Smooth muscle cell (in vitro differentiated cells): ENCODE measurements at regions not wholly inside any gene's neighbourhood (a gene's known extent, or its start where the extent isn't known, plus 50 kb on each side); places are given as distances from the start of the nearest gene placed in this dataset.

Source experiments
- DNase-seq: peaks from one replicate; lab custom pipeline; 2025; ENCODE audit not compliant: unreplicated experiment; lab: John Stamatoyannopoulos, UW
- H2AFZ ChIP-seq: fragments of 200-600 bp; sonication (generic); 2 replicates; pipeline ENCODE4 v1.6.0; 2016; ENCODE audit warnings: antibody characterized with exemption, low read depth, mild to moderate bottlenecking
- H3F3A ChIP-seq: fragments of 200-600 bp; sonication (generic); 2 replicates; pipeline ENCODE4 v1.6.0; 2017; ENCODE audit warnings: antibody characterized with exemption, low read depth
- H3K27ac ChIP-seq: fragments of 200-600 bp; sonication (generic); 2 replicates; pipeline ENCODE4 v1.5.1; 2016; ENCODE audit warnings: low read depth, mild to moderate bottlenecking
- H3K27me3 ChIP-seq: fragments of 200-600 bp; sonication (generic); 2 replicates; pipeline ENCODE4 v1.6.1; 2016; ENCODE audit warnings: low read depth, mild to moderate bottlenecking
- H3K36me3 ChIP-seq: fragments of 200-600 bp; sonication (generic); 2 replicates; pipeline ENCODE4 v1.5.1; 2016; ENCODE audit warnings: low read depth
- H3K4me1 ChIP-seq: fragments of 200-600 bp; sonication (generic); 2 replicates; pipeline ENCODE4 v1.5.1; 2016; ENCODE audit warnings: low read depth
- H3K4me2 ChIP-seq: fragments of 200-600 bp; sonication (generic); 2 replicates; pipeline ENCODE4 v1.6.0; 2016; ENCODE audit warnings: mild to moderate bottlenecking
- H3K4me3 ChIP-seq: fragments of 200-600 bp; sonication (generic); 2 replicates; pipeline ENCODE4 v1.5.1; 2016; ENCODE audit warnings: mild to moderate bottlenecking
- H3K79me2 ChIP-seq: fragments of 200-600 bp; sonication (generic); 2 replicates; pipeline ENCODE4 v1.6.0; 2016; ENCODE audit warnings: low read depth, mild to moderate bottlenecking
- H3K9ac ChIP-seq: fragments of 200-600 bp; sonication (generic); 2 replicates; pipeline ENCODE4 v1.6.0; 2016; ENCODE audit warnings: low read depth
- H3K9me3 ChIP-seq: fragments of 200-600 bp; sonication (generic); replicated peaks from 2 replicates; pipeline ENCODE4 v1.5.1; 2016; ENCODE audit warnings: low read depth
- H4K20me1 ChIP-seq: fragments of 200-600 bp; sonication (generic); 2 replicates; pipeline ENCODE4 v1.6.0; 2016; ENCODE audit warnings: low read depth
- CTCF ChIP-seq: fragments of 200-600 bp; sonication (generic); IDR thresholded peaks from 2 replicates; pipeline ENCODE4 v1.5.1; 2017; ENCODE audit warnings: borderline replicate concordance, mild to moderate bottlenecking, antibody characterized with exemption; ENCODE audit not compliant: insufficient read depth, poor library complexity, severe bottlenecking
- WGBS: methylation state at CpG from one replicate; pipeline ENCODE4 v1.1.7; 2016; ENCODE audit warnings: low lambda C conversion rate; 5-methylcytosine and 5-hydroxymethylcytosine counted together

GRCh38 chr22:48300877-48301276, 1526.8 kb downstream of the BRD1 start:
- Histone ChIP-seq H2AFZ (no peak overlapping the region), H4K20me1 (no peaks in the 10 kb centered on the region), H3K36me3 (no peaks in the 10 kb centered on the region), H3F3A (no peaks in the 10 kb centered on the region), H3K27ac (no peak overlapping the region), H3K79me2 (no peaks in the 10 kb centered on the region), H3K9me3 (no peaks in the 10 kb centered on the region), H3K4me2 (no peak overlapping the region), H3K9ac (no peak overlapping the region), H3K4me3 (no peak overlapping the region), H3K27me3 (no peaks in the 10 kb centered on the region), H3K4me1 (no peaks in the 10 kb centered on the region)
- DNase-seq: no peak
- TF ChIP-seq CTCF: no peak
- WGBS: 94% methylated on average over 11 of the region's 11 CpGs

GRCh38 chr22:48299801-48300200, 1527.9 kb downstream of the BRD1 start:
- H3K27ac ChIP-seq: no peak overlapping the region
- H2AFZ ChIP-seq: no peak overlapping the region
- H4K20me1 ChIP-seq: no peaks in the 10 kb centered on the region
- H3K79me2 ChIP-seq: no peaks in the 10 kb centered on the region
- WGBS: 93% methylated on average over 13 of the region's 18 CpGs
- no peaks in the 10 kb centered on the region for H3K27me3 ChIP-seq
- H3K4me3 ChIP-seq: no peak overlapping the region
- no peak for DNase-seq
- no peak for TF ChIP-seq CTCF
- no peaks in the 10 kb centered on the region for H3K4me1 ChIP-seq
- H3K9me3 ChIP-seq: no peaks in the 10 kb centered on the region
- H3K36me3 ChIP-seq: no peaks in the 10 kb centered on the region
- H3F3A ChIP-seq: no peaks in the 10 kb centered on the region
- H3K4me2 ChIP-seq: no peak overlapping the region
- no peak overlapping the region for H3K9ac ChIP-seq

- no peak overlapping the region for H2AFZ ChIP-seq
- no peaks in the 10 kb centered on the region for H3K36me3 ChIP-seq
- no peak for DNase-seq
Observed at GRCh38 chr22:48299124-48299523, 1528.5 kb downstream of the BRD1 start.

More at GRCh38 chr22:48299124-48299523, 1528.5 kb downstream of the BRD1 start:
- Histone ChIP-seq H3K27me3 (no peaks in the 10 kb centered on the region), H3K9ac (no peak overlapping the region), H3K27ac (no peak overlapping the region), H3F3A (no peaks in the 10 kb centered on the region), H3K4me1 (no peaks in the 10 kb centered on the region), H4K20me1 (no peaks in the 10 kb centered on the region), H3K9me3 (no peaks in the 10 kb centered on the region), H3K4me3 (no peak overlapping the region), H3K4me2 (no peak overlapping the region), H3K79me2 (no peaks in the 10 kb centered on the region)
- WGBS: 91% methylated on average over 8 of the region's 8 CpGs
- TF ChIP-seq CTCF: no peak
